ENCODE measurements at regions not wholly inside any gene's neighbourhood (a gene's known extent, or its start where the extent isn't known, plus 50 kb on each side); places are given as distances from the start of the nearest gene placed in this dataset.
"Not testable (repeated sequence)": the region's sequence is repeated elsewhere in the genome, so short reads cannot be mapped to it uniquely, and the experiment has no call there.

- Histone ChIP-seq H3K4me3 (no peak overlapping the region), H3K9me3 (no peaks in the 10 kb centered on the region), H3K36me3 (no peaks in the 10 kb centered on the region), H3K4me1 (no peaks in the 10 kb centered on the region), H3K27me3 (no peaks in the 10 kb centered on the region), H3K27ac (no peak overlapping the region)
- no peak for DNase-seq (ENCODE audit: low spot score in 2 of 2)
- intact Hi-C loops (cut with DNase I): no loop called here
- TF ChIP-seq, protein P1, sequence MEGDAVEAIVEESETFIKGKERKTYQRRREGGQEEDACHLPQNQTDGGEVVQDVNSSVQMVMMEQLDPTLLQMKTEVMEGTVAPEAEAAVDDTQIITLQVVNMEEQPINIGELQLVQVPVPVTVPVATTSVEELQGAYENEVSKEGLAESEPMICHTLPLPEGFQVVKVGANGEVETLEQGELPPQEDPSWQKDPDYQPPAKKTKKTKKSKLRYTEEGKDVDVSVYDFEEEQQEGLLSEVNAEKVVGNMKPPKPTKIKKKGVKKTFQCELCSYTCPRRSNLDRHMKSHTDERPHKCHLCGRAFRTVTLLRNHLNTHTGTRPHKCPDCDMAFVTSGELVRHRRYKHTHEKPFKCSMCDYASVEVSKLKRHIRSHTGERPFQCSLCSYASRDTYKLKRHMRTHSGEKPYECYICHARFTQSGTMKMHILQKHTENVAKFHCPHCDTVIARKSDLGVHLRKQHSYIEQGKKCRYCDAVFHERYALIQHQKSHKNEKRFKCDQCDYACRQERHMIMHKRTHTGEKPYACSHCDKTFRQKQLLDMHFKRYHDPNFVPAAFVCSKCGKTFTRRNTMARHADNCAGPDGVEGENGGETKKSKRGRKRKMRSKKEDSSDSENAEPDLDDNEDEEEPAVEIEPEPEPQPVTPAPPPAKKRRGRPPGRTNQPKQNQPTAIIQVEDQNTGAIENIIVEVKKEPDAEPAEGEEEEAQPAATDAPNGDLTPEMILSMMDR (IDR thresholded peaks at IDR 0.05): no peak
These were observed 267.2 kb upstream of the MSX2 start for GRCh38 chr5:174457141-174457678.

- no peak overlapping the region for H3K27ac ChIP-seq
- no peaks in the 10 kb centered on the region for H3K27me3 ChIP-seq
- H3K4me3 ChIP-seq: no peak overlapping the region
- H3K4me1 ChIP-seq: no peaks in the 10 kb centered on the region
- no peak for DNase-seq (ENCODE audit: low spot score in 2 of 2)
- H3K9me3 ChIP-seq: no peaks in the 10 kb centered on the region
- H3K36me3 ChIP-seq: no peaks in the 10 kb centered on the region
- intact Hi-C loops (cut with DNase I): no loop called here
- TF ChIP-seq, protein P1 (IDR thresholded peaks at IDR 0.05): no peak
These were observed 265.2 kb upstream of the MSX2 start for GRCh38 chr5:174459071-174459702.

DNA sequence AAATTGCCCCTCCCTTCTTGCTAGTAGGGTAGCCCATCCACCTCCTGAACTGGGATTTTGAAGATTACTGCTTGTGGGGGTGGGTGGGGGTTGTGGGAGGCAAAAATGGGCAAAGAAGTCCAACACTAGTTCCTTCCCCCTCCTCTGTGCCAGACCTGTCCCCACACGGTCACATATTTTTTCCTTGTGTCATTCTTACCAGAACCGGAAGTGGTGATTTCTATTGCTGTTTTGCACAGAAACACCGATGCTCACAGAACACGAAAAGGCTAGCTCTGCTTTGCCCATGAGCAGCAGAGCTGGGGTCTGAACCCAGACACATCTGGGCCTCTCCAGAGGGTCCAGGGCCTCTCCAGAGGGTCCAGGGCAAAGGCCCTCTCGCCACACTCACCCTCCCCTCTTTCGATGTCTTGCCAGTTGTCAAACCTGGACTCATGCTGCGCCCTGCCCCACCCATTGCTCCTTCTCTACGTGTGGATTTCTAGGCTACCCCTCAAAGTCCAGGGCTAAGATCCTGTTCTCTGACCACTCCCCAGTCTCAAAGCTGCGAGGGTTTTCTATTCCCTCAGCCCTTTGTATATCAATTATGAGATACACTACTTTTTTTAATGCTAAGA, 264.4 kb upstream of the MSX2 start:
- H3K4me3 ChIP-seq: no peak overlapping the region
- no peaks in the 10 kb centered on the region for H3K27me3 ChIP-seq
- intact Hi-C loops (cut with DNase I): no loop called here
- no peaks in the 10 kb centered on the region for H3K4me1 ChIP-seq
- H3K27ac ChIP-seq: no peak overlapping the region
- TF ChIP-seq, protein P1 (IDR thresholded peaks at IDR 0.05): no peak
- H3K9me3 ChIP-seq: no peaks in the 10 kb centered on the region
- DNase-seq (ENCODE audit: low spot score in 2 of 2): no peak
- no peaks in the 10 kb centered on the region for H3K36me3 ChIP-seq

DNA sequence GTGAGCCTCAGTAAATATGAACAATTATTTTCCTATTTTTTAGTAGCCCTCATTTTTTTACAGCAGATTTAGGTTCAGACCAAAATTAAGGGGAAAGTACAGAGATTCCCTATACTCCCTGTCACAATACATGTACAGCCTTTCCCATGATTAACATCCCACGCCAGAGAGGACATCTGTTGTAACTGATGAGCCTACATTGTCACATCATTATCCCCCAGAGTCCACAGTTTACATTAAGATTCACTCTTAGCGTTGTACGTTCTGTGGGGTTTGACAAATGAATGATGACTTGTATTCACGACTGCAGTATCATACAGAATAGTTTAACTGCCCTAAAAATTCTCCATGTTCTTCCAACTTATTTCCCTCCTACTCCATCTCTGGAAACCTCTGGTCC, 262.3 kb upstream of the MSX2 start:
- Histone ChIP-seq H3K4me1 (no peaks in the 10 kb centered on the region), H3K27ac (no peak overlapping the region), H3K27me3 (no peaks in the 10 kb centered on the region), H3K9me3 (no peaks in the 10 kb centered on the region), H3K4me3 (no peak overlapping the region), H3K36me3 (no peaks in the 10 kb centered on the region)
- intact Hi-C loops (cut with DNase I): no loop called here
- no peak for DNase-seq (ENCODE audit: low spot score in 2 of 2)
- TF ChIP-seq, protein P1 (IDR thresholded peaks at IDR 0.05): no peak

- Histone ChIP-seq H3K4me3 (no peak overlapping the region), H3K27me3 (no peaks in the 10 kb centered on the region), H3K27ac (no peak overlapping the region), H3K9me3 (peaks cover 0 to 3% of the 10 kb centered on the region in 2 donors), H3K4me1 (no peaks in the 10 kb centered on the region), H3K36me3 (no peaks in the 10 kb centered on the region)
- intact Hi-C loops (cut with DNase I): no loop called here
- TF ChIP-seq, protein P1 (IDR thresholded peaks at IDR 0.05): no peak
- DNase-seq (ENCODE audit: low spot score in 2 of 2): no peak
These were observed 259.7 kb upstream of the MSX2 start for GRCh38 chr5:174464504-174465165.

- DNase-seq (ENCODE audit: low spot score in 2 of 2); H3K4me3 ChIP-seq; H3K36me3 ChIP-seq; H3K4me1 ChIP-seq; intact Hi-C loops (cut with DNase I); H3K27ac ChIP-seq; H3K27me3 ChIP-seq: not testable (repeated sequence)
- H3K9me3 ChIP-seq: peaks cover 9 to 34% of the 10 kb centered on the region in 2 donors
These were observed 252.9 kb upstream of the MSX2 start for GRCh38 chr5:174471528-174471927.
